ENCODE measurements at regions not wholly inside any gene's neighbourhood (a gene's known extent, or its start where the extent isn't known, plus 50 kb on each side); places are given as distances from the start of the nearest gene placed in this dataset.

- DNase-seq = no peak
These were observed 191.5 kb downstream of the ZBBX start for GRCh38 chr3:167188592-167188991.

DNA sequence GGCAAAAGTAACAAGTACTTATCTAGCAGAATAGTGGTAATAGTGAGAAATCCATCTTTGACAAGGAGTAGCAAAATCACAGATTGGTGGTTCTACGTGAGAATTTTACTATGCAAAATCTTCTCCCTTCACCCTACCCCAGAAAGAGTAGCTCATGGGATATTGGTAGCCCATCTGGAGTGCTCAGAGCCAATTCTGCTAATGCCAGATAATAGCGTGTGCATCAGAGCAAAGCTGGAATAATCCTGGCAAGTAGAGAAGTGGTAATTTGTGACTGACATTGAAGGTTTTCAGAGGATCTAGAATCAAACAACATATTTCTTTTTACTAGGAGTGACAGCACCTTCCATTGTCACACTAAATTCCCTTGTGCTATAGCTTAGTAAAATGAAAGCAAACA is 192.9 kb downstream of the ZBBX start:
- no peak for DNase-seq

DNA sequence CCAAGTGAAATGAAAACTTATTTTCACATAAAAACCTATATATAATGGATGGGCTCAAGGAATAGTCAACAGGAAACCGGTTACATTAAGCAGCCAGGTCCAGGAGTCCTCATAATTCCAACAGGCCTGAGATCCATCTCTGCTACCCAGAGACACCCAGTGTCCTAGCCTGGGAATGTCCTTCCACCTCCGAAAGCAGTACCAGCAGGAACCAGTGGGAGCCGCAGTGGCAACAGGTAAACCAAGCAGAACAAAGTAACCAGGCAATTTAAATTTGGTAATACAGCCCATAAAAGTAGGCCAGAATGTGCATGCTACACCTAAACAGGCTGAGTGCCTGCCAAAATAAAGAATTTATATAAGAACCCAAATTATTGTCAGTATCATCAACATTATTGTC is 195.6 kb downstream of the ZBBX start:
- DNase-seq = no peak

GRCh38 chr3:167172377-167172776 is 207.7 kb downstream of the ZBBX start:
- no peak for DNase-seq

DNA sequence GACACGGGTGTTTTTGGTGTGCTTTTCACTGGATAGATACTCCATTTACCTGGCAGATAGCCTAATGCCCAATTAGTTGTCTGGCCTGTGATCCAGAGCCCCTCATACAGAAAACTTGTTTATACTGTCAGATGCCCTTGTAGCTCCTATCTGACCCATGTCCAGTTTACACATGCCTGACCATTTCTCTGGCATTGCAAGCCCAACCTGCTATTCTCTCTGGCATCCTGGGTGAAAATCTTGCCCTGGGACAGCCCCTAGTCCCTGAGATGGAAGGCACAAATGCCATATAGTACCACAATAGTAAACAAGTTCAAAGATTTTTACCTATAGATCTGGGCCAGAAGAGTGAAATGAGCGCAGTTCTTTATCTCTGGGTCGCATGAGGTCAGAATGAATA is 212.6 kb downstream of the ZBBX start:
- DNase-seq = no peak

GRCh38 chr3:167166594-167167253 is 213.4 kb downstream of the ZBBX start:
- DNase-seq = no peak

DNA sequence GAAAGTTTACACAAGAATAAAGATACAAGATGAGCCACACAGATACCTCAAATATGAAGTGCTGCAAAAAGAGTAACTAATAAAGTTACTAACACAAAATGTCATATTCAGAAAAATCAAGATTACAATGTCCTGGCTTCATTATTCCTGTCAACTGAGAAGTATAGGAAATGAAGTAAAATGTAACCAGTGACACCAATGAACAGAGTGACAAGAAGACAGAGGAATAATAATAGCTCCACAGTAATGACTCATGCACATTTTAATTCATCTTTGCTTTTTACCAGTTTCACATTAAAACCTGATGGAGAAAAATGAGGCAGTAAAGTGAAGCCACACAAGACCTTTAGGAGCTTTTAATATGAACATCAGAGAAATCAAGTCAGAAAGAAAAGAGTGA is 214.1 kb downstream of the ZBBX start:
- no peak for DNase-seq

DNA sequence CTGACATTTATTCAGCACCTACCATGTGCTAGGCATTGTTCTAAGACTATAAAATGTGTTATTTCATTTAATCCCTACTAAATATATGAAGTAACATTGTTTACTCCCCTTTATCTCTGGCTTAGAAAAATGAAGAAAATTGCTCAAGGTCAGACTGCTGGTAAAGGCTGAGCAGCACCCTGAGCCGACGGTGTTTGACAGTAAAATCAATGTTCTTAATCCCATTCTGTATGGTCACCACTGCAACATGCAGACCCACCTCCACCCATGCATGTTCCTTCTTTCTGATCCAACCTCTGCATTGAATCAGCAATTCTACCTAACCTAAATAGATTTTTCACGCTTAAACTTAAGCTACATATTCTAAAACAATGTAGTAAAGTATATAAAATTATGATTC is 216.5 kb downstream of the ZBBX start:
- DNase-seq = no peak

GRCh38 chr3:167162083-167162482 is 218.0 kb downstream of the ZBBX start:
- peak; percentile 8 for DNase-seq

GRCh38 chr3:167160781-167161180 is 219.3 kb downstream of the ZBBX start:
- DNase-seq = no peak

- no peak for DNase-seq
These were observed 228.5 kb downstream of the ZBBX start for GRCh38 chr3:167151636-167152035.

DNA sequence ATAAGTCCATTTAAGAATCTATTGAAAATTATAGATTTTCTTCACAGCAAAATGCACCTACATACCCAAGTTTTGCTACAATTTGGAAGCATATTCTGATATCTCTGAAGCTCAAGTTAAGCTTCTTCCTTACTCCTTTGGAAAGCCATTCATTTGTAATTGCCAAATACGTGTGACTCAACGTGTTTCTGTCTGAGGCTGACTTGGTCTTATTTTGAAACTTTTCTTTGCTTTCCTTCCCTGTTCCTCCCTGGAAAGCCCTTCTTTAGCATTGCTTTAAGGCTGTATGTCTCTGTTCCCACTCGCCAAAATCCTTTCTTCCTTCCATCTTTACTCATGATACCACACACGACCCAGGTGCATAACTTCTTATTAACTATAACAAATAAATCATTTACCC is 232.0 kb downstream of the ZBBX start:
- DNase-seq = no peak

GRCh38 chr3:167146911-167147310 is 233.2 kb downstream of the ZBBX start:
- DNase-seq = no peak

DNA sequence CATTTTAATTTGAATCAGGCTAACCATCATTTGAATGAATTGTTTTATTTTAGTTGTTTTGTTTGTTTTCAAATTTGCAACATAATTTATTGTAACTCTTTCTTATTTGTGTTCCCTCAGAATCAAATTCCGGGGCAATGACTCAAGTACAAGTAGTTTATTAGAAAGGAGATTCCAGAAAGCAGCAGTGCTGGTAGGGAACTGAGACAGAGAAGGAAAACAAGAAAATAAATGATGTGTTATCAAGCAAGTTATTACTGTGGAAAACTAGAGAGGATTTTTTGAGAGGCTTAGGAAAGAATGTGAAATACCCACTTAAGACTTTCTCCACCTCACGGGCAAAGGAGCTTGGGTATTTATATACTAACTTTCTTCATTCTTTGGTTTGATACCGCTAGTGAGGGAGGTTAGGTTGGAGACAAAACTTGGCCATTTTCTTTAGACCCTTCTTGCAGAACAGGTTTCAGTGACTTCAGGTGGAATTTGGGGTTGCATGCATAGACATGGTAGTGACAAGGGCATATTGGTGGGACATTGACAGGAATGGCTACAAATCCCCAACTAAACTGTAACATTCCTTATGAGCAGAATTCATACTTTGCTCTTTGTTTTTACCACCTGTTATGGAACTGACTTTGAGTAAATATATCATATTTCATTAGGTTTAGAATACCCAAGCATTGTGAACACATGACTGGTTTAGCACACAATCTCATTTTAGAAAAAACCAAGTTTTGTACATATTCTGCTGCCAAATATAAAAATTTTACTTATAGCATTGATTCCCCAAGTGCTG is 254.3 kb downstream of the ZBBX start:
- DNase-seq = no peak

DNA sequence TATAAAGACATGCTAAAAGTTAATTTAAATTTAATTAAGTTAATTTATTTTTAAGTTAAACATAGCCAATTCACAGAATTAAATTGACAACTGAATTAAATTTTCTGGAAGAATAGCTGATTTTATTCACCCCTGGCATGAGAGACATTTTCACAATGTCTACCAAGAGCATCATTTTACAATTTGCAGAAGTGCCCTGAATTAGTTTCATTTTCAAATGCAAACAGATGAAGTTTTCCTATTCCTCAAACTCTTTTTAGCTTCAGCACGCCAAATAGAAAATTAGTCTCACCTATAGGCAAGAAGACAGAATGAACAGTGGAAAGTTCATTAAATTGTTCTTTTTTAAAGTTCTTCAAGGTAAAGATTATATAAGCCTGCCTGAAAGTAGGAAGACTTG is 259.3 kb downstream of the ZBBX start:
- no peak for DNase-seq

- DNase-seq = no peak
These were observed 263.8 kb downstream of the ZBBX start for GRCh38 chr3:167116120-167116922.

- DNase-seq = no peak
These were observed 264.7 kb downstream of the ZBBX start for GRCh38 chr3:167115331-167115934.

DNA sequence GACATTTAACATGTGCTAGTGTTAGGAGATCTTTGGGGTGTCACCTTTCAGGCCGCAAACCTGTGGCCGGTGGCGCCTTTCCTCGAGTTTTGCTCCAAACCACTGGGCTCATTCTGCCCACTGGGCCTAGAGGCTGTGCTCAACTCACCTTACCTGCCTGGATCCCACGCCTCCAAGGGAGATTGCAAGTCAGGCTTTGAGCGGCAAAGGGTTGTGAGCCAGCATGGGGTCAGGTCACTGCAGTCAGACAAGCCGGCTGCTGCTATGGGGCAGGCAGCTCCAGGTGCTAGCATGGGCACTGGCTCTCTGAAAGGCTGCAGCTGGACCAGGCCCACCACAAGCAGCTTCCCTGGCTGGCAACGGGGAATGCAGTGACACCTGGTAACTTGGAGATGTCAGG is 265.5 kb downstream of the ZBBX start:
- DNase-seq = no peak

- DNase-seq = no peak
These were observed 266.9 kb downstream of the ZBBX start for GRCh38 chr3:167113035-167113830.

DNA sequence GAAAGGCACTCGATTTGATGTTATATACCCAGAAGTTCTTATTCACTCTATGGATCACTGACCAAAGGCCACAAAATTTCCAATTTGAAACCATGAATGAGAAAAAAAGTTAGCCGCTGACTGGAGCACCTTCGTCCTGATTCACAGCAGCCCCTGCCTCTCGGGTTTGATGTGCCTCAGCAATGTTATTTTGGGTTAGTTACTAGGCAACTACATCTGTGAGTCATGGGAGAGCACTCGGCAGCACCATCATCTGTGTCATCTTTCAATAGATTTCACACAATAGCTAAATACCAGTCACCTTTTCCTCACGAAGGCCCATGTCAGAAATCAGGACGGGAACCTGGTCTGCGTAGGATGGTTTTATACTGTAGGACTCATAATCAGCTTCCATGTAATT is 269.2 kb downstream of the ZBBX start:
- no peak for DNase-seq

DNA sequence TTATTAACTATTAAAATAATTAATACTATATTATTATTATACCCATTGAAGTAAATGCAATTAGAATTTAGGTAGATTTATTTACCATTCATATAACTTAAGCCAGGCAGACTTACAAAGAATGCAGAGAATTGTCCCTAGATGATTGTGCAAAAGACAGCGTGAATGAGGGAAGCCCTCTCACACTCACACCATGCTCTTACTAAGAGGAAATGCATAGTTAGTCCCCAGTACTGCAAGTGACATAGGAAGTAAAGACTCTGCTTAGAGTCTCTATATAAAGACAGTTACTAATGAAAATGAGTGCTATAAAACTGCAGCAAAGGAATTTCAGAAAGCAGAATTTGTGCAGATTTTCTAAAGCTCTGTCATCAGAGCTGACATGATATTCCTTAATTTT is 270.4 kb downstream of the ZBBX start:
- DNase-seq = no peak

DNA sequence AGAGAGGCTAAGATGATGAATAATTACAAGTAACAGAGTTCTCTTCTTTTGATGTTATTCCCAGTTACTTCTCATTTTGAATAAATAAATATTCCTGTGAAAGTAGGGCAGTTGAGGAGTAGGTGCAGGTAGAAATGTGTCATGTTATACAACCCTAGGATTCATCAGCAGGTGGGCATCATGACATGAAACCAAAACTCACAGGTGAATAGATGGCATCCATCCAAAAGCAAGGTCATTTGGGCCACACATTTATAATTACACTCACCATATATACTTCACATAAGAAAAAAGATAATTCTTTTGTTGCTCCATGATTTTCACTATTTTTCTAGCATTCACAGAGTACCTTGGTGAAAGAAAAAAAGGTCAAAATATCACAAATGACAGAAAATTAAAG is 273.6 kb downstream of the ZBBX start:
- DNase-seq = no peak

- DNase-seq = no peak
These were observed 278.0 kb downstream of the ZBBX start for GRCh38 chr3:167102071-167102470.
